IPS-15b (cell line): ENCODE measurements at regions not wholly inside any gene's neighbourhood (a gene's known extent, or its start where the extent isn't known, plus 50 kb on each side); places are given as distances from the start of the nearest gene placed in this dataset.

ENCODE experiments used
- H3K27me3 ChIP-seq: one replicate; pipeline ENCODE4 v1.6.1; 2013; ENCODE audit warnings: low read length; ENCODE audit not compliant: control insufficient read depth, insufficient read depth
- H3K36me3 ChIP-seq: one replicate; pipeline ENCODE4 v1.6.1; 2013; ENCODE audit warnings: low read length; ENCODE audit not compliant: control insufficient read depth, insufficient read depth
- H3K4me1 ChIP-seq: one replicate; pipeline ENCODE4 v1.6.1; 2013; ENCODE audit warnings: mild to moderate bottlenecking, low read length; ENCODE audit not compliant: control insufficient read depth, insufficient read depth
- H3K4me3 ChIP-seq: one replicate; pipeline ENCODE4 v1.5.1; 2013; ENCODE audit warnings: low read depth, low read length
- H3K9ac ChIP-seq: one replicate; pipeline ENCODE4 v1.6.1; 2013; ENCODE audit warnings: low read depth, mild to moderate bottlenecking, low read length
- H3K9me3 ChIP-seq: one replicate; pipeline ENCODE4 v1.6.1; 2013; ENCODE audit warnings: mild to moderate bottlenecking, low read length; ENCODE audit not compliant: control insufficient read depth, insufficient read depth

GRCh38 chr17:14701886-14702285 lies 401.0 kb downstream of the HS3ST3B1 start:
- H3K27me3 ChIP-seq: peaks cover 3% of the 10 kb centered on the region
- no peaks in the 10 kb centered on the region for H3K36me3 ChIP-seq
- no peak overlapping the region for H3K4me3 ChIP-seq
- H3K4me1 ChIP-seq: peaks cover 9% of the 10 kb centered on the region
- H3K9me3 ChIP-seq: no peaks in the 10 kb centered on the region
- no peak overlapping the region for H3K9ac ChIP-seq

GRCh38 chr17:14699574-14700185 lies 398.8 kb downstream of the HS3ST3B1 start:
- H3K36me3 ChIP-seq: no peaks in the 10 kb centered on the region
- no peak overlapping the region for H3K4me3 ChIP-seq
- H3K4me1 ChIP-seq: peaks cover 9% of the 10 kb centered on the region
- H3K9me3 ChIP-seq: no peaks in the 10 kb centered on the region
- H3K27me3 ChIP-seq: peaks cover 3% of the 10 kb centered on the region
- no peak overlapping the region for H3K9ac ChIP-seq

GRCh38 chr17:14693382-14693781 lies 392.5 kb downstream of the HS3ST3B1 start:
- Histone ChIP-seq H3K4me3 (no peak overlapping the region), H3K27me3 (no peaks in the 10 kb centered on the region), H3K36me3 (no peaks in the 10 kb centered on the region), H3K4me1 (no peaks in the 10 kb centered on the region), H3K9me3 (no peaks in the 10 kb centered on the region), H3K9ac (no peak overlapping the region)

GRCh38 chr17:14690704-14691103 lies 389.8 kb downstream of the HS3ST3B1 start:
- Histone ChIP-seq H3K9ac (no peak overlapping the region), H3K27me3 (no peaks in the 10 kb centered on the region), H3K4me3 (no peak overlapping the region), H3K36me3 (no peaks in the 10 kb centered on the region), H3K9me3 (no peaks in the 10 kb centered on the region), H3K4me1 (no peaks in the 10 kb centered on the region)

- H3K36me3 ChIP-seq: no peaks in the 10 kb centered on the region
- H3K4me1 ChIP-seq: no peaks in the 10 kb centered on the region
- no peaks in the 10 kb centered on the region for H3K9me3 ChIP-seq
- H3K27me3 ChIP-seq: no peaks in the 10 kb centered on the region
- H3K4me3 ChIP-seq: no peak overlapping the region
- no peak overlapping the region for H3K9ac ChIP-seq
Observed at GRCh38 chr17:14688134-14688533, 387.3 kb downstream of the HS3ST3B1 start.

GRCh38 chr17:14672830-14673229 lies 371.9 kb downstream of the HS3ST3B1 start:
- no peaks in the 10 kb centered on the region for H3K9me3 ChIP-seq
- H3K9ac ChIP-seq: no peak overlapping the region
- no peaks in the 10 kb centered on the region for H3K4me1 ChIP-seq
- H3K36me3 ChIP-seq: no peaks in the 10 kb centered on the region
- H3K4me3 ChIP-seq: no peak overlapping the region
- H3K27me3 ChIP-seq: no peaks in the 10 kb centered on the region

GRCh38 chr17:14670861-14671260 lies 370.0 kb downstream of the HS3ST3B1 start:
- Histone ChIP-seq H3K27me3 (no peaks in the 10 kb centered on the region), H3K9ac (no peak overlapping the region), H3K36me3 (no peaks in the 10 kb centered on the region), H3K4me1 (no peaks in the 10 kb centered on the region), H3K4me3 (no peak overlapping the region), H3K9me3 (no peaks in the 10 kb centered on the region)

GRCh38 chr17:14664511-14664910 lies 363.6 kb downstream of the HS3ST3B1 start:
- no peaks in the 10 kb centered on the region for H3K36me3 ChIP-seq
- no peaks in the 10 kb centered on the region for H3K4me1 ChIP-seq
- H3K9ac ChIP-seq: no peak overlapping the region
- H3K4me3 ChIP-seq: no peak overlapping the region
- H3K9me3 ChIP-seq: no peaks in the 10 kb centered on the region
- no peaks in the 10 kb centered on the region for H3K27me3 ChIP-seq

- no peaks in the 10 kb centered on the region for H3K27me3 ChIP-seq
Observed at GRCh38 chr17:14641117-14641516, 340.2 kb downstream of the HS3ST3B1 start.

GRCh38 chr17:14637260-14637659 lies 336.4 kb downstream of the HS3ST3B1 start:
- H3K36me3 ChIP-seq: no peaks in the 10 kb centered on the region
- H3K27me3 ChIP-seq: no peaks in the 10 kb centered on the region
- no peak overlapping the region for H3K9ac ChIP-seq
- no peaks in the 10 kb centered on the region for H3K9me3 ChIP-seq
- no peak overlapping the region for H3K4me3 ChIP-seq
- H3K4me1 ChIP-seq: no peaks in the 10 kb centered on the region

More at GRCh38 chr17:14641117-14641516, 340.2 kb downstream of the HS3ST3B1 start:
- no peaks in the 10 kb centered on the region for H3K36me3 ChIP-seq
- H3K4me3 ChIP-seq: no peak overlapping the region
- H3K4me1 ChIP-seq: no peaks in the 10 kb centered on the region
- no peak overlapping the region for H3K9ac ChIP-seq
- H3K9me3 ChIP-seq: no peaks in the 10 kb centered on the region

- Histone ChIP-seq H3K36me3 (no peaks in the 10 kb centered on the region), H3K9me3 (no peaks in the 10 kb centered on the region), H3K4me3 (no peak overlapping the region), H3K9ac (no peak overlapping the region), H3K4me1 (no peaks in the 10 kb centered on the region), H3K27me3 (no peaks in the 10 kb centered on the region)
Observed at GRCh38 chr17:14630621-14631020, 329.7 kb downstream of the HS3ST3B1 start.

- Histone ChIP-seq H3K4me1 (no peaks in the 10 kb centered on the region), H3K27me3 (no peaks in the 10 kb centered on the region), H3K9me3 (no peaks in the 10 kb centered on the region), H3K9ac (no peak overlapping the region), H3K36me3 (no peaks in the 10 kb centered on the region), H3K4me3 (no peak overlapping the region)
Observed at GRCh38 chr17:14630046-14630445, 329.2 kb downstream of the HS3ST3B1 start.
